Stimulated activated CD4-positive, alpha-beta T cell treated with anti-CD3 and anti-CD28 coated beads, TNF-alpha, amount 100 ng/mL, for 24 hours (primary cell): ENCODE measurements at regions not wholly inside any gene's neighbourhood (a gene's known extent, or its start where the extent isn't known, plus 50 kb on each side); places are given as distances from the start of the nearest gene placed in this dataset.
"Not testable (repeated sequence)": the region's sequence is repeated elsewhere in the genome, so short reads cannot be mapped to it uniquely, and the experiment has no call there.

Experiments
- DNase-seq, 3 experiments: peaks; one replicate each; pipeline ENCODE4 v3.0.0-alpha.2; 2020; ENCODE audit warnings: low read depth in 3 of 3

DNA sequence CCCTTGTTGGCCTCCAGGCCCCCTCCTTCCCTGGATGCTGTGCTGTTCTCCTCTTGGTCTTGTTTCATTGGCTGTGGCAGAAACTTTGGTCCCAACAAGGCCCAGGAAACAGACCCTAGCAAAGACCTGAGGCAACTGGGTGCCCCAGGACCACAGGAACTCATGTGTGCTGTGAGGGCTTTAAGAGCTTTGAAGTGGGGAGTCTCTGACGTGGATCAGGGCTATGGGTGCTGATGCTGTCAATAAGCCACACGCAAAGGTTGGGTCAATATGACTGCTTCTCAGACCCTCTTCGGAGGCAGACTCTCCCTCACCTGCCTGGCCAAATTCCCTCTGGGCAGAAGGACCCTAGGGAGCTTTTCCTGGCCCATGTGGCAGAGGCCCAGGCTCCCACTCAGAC lies 91.5 kb upstream of the MLN start:
- DNase-seq, result no peak

DNA sequence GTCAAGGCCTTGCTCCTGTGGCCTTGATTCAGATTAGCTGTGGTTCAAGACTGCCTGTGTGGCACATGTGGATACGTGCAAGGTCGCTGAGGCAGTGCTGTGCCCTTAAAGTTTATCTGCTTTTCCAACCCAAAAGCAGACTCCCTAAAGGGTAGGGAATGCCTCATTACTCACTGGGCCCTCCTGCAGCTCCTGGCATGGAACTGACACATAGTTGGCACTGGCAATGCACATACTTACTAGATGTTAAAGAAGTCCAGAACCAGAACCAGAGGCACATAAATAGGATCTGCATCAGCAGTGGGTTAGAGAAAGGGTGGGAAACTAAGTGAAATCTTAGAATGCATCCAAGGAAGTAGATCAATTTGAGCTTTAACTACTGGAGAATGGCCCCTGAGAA lies 90.6 kb upstream of the MLN start:
- no peak for DNase-seq

DNA sequence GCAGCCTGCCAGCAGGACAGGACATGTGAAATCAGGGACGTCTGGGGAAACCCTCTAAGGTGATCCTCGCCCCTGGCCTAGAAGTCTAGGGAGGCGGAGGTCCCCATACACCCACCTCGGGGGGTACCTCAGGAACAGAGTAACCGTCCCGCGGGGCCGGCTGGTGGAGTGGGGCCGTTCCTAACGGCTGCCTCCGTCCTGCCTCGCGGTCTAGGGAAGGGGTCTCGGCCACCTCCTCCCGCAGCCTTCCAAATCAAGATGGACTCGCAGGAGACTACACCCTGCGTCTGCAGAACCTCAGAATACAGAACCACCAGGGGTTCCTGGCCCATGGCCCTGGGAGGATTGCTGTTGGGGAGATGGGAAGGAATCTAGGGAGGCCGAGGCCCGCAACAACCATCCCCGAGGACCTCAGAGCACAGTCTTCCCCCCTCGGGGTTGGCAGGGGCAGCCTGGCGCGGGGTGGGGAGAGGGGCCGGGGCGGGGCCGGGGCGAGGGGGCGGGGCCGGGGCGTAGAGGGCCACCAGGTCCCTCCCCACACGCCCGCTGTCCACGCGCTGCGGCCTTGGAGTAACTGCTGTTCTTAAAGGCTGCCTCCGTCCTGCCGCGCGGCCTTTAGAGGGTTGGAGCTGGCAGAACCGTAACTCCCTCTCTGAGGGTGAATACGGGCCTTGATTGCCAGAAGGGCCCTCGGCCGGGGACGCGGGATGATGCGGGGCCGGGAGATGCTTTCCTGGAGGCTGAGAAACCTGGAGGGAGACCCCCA lies 89.0 kb upstream of the MLN start:
- no peak for DNase-seq

DNA sequence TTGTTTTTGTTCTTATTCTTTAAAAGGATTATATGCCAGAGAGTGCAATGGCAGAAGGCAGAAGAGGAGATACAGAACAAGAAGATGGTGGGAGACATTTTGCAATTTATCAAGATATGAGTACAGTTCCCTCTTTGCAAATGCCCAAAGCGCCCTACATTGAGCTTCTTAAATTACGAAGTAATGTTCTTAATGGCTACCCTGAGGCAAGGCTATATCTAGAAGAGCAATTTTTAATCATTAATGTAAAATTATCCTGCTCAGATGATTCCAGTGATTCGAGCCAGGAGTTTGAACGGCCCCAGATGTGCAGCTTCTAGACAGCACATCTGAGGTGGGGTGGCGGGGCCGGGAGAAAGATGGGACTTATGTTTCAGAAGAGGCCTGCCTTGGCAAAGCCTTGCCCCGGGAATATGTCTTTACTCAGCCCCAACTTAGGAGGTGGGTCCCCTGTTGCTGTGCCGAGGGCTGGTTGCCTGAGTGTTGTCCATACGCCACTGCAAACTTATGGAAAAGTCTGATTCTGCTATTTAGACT lies 84.9 kb upstream of the MLN start:
- DNase-seq, result no peak

GRCh38 chr6:33888183-33888582 lies 84.4 kb upstream of the MLN start:
- no peak for DNase-seq

DNA sequence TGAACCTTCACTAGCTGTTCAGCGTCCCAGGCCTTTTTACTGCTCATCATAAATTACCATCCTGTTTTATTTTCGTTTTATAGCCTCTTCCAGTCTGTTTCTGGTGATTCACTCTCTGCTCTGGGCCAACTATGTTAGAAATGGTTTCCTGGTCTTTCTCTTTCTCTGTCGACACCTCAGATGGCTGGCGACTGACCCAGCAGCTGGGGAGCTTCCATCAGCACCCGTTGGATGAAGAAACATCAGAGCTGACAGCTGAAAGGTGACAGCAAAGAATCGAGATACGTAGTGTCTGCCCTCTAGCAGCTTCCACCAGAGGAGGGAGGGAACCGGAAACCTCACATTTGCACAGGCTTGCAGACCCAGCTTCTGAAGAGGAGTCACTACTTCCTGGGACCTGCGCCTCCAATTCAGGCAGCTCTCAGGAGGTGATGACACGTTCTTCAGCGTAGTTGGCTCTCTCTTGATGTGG lies 82.9 kb upstream of the MLN start:
- peak in 1 of 3 experiments; percentile 25 for DNase-seq

DNA sequence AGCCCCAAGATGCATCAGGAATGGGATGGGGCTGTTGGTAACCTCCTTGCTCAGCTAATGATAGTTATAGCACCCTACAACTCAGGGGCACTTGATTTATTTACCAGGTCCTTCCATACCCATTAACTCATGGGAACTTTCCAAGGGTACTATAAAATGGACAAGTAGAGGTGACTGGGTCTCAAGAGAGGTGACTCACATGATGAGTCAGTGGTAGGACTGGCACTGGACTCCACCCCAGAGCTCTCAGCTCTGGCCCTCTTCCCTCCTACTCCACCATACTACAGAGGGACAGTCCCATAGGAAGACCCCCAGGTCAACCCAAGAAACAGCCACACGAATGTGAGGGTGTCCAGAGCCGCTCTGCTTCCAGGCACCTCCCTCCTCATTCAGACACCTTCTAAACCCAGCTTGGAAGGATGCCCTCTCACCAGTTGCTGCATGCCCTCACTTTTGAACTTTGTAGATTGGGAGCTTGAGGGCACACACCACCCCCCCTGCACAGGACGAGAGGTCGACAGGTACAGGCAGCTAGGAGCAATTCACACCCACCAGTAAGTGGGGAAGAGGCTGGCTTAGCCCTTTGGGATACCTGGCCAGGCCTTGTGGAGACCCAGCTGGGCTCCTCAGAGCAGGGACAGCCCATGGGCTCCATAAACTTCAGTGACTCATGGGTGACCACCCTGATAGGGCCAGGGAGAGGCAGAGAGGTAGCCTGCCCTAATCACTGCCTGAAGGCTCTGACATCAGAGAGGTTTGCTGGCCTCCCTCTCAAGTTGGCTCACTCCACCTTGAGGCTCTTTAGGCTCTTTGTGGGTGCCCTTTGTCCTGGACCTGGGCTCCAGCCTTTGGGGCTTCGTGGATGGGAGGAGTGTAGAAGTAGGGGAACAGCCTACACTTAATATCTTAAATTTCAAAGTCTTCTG lies 81.6 kb upstream of the MLN start:
- no peak for DNase-seq

DNA sequence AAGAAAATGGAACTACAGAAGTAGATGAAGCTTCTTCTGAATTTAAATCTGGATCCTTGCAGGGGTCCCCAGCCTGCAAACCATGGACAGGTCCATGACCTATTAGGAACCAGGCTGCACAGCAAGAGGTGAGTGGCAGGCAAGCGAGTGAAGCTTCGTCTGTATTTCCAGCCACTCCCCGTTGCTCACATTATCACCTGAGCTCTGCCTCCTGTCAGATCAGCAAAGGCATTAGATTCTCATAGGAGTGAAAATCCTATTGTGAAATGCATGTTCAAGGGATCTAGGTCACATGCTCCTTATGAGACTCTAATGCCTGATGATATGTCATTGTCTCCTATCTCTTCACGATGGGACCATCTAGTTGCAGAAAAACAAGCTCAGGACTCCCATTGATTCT lies 79.8 kb upstream of the MLN start:
- DNase-seq, result not testable (repeated sequence)

DNA sequence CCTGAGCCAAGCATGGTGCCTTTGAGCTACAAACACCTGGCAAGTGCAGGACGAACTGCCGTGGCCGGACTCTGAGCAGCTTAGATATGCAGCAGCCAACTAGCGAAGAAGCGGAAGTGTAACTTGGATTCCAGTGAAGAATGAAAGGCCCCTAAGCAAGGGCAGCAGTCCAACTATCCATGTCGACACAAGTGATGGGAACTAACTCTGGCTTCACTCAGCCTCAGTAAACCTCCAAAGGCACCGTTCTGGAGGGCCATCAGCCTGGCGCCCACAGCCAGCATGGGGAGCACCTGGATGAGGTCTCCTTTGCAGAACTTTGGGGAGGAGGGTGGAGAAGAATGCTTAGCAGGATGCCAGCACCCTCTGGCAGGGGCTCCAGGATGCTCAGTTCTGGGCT lies 78.4 kb upstream of the MLN start:
- no peak for DNase-seq

- no peak for DNase-seq
These were observed 77.0 kb upstream of the MLN start for GRCh38 chr6:33880766-33881165.

DNA sequence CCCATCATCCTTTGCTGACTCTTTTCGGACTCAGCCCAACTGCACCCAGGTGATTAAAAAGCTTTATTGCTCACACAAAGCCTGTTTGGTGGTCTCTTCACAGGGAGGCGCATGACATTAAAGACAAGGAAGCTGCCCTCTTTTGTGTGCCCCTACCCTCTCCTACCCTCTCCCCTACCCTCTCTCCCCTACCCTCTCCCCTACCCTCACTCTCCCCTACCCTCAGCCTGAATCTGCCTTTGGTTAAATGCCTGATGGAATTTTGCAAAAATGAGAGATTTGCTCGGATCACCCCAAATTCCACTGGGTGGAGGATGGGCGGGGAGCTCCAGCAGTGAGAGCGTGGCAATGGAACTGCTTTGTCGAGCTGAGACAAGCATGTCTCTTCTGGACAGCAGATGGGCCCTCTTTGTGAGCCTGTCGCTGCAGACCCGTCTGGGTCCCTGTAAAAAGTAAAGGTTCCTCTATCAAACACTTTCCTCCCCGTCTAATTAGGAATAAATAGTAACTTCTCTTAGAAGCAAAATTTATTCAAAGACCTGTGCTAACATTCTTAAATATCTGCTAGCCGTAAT lies 76.4 kb upstream of the MLN start:
- DNase-seq, result no peak

- DNase-seq, result no peak
These were observed 74.8 kb upstream of the MLN start for GRCh38 chr6:33878562-33878961.

- no peak for DNase-seq
These were observed 74.3 kb upstream of the MLN start for GRCh38 chr6:33877982-33878535.

- DNase-seq, result no peak
These were observed 71.9 kb upstream of the MLN start for GRCh38 chr6:33875696-33876095.

DNA sequence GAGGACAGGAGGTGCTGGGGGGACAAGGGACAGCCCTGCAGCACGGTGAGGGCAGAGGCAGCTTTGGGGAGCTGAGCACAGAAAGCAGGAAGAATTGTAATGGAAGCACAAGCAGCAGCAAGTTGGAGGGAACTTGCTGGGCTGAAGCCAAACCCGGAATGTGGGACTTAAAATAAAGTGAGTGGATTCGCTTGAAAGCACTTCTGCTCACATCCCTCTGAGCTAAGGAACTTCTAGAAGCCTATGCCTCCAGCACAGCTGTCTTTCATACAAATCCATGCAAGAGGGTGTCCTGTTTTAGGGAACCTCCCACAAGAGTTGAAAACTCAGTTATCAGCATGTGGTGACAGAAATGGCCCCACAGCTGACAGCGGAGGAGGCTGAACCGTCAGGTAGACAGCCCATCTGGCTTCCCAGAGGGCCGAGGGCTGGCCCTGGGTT lies 71.4 kb upstream of the MLN start:
- no peak for DNase-seq

DNA sequence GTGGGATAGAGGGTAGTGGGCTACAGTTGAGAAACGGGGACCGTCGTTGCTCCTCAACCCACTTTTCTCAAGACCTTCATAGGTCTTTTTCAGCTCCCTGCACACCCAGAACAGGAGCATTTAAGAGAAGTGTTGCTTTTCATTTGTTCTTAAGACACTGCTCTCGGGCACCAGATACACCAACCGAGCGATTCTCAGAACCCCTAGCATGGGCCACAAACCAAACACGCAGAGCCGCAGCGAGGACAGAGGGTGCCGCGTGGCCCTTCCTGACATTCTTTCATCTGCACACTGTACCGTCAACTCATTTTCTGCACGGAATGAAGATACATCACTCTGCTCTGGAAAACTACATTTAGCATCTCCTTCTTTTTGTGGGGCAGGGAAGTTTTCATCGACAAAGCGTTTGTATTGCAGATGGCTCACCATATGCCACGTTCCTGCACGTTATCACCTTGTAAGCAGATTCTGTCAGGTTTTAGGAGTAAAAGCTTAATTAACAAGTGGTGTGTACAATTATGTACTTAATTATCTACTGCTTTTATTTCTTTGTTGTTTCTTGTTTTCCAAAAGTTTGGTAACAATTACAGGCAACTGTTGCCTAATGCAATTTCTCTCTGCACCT lies 70.4 kb upstream of the MLN start:
- DNase-seq, result no peak

- DNase-seq, result no peak
These were observed 69.0 kb upstream of the MLN start for GRCh38 chr6:33872761-33873160.

DNA sequence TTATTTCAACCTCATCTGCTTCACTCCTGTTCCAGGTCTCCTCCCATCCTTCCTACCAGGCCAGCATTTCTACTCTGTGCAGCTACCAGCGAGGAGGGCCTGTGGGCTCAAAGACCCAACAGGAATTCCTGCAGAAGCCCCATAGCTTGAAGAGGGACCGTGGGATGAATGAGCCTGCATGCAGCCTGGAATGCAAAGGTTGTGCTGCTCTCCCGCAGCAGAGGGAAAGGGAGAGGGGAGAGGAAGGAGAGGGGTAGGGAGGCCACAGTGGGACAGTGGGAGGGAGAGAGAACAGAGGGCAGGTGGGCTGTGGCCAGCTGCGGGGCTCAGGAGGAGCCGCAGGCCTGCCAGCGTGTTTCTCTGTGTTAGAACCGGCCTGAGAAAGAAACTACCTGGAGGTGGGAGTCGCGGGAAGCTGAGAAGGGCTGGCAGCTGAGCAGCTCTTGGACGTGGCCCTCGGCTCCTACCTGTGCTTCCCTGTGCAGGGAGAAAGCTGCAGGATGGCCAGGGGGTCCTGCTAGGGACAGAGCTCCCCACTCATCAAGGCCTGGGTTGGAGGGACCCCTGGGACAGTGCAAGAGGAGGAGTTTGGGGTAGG lies 66.1 kb upstream of the MLN start:
- no peak for DNase-seq

DNA sequence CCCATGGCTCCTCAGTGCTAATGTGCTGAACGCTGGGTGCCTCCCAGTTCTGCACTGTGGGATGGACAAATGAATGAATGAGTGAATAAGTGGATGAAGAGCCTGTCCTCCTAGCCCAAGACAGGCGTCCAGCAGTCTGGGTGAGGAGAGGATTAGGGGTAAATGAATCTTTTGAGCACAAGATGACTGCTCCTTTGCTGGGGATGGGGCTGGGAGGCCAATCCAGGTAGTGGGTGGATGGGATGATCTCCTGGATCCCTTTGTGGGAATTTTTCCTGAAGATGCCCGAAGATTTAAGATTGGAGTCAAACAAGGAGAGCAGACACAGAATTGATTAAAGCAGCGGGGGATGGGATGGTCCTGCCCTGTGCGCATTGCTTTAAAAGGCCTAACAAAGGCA lies 65.3 kb upstream of the MLN start:
- DNase-seq, result no peak

DNA sequence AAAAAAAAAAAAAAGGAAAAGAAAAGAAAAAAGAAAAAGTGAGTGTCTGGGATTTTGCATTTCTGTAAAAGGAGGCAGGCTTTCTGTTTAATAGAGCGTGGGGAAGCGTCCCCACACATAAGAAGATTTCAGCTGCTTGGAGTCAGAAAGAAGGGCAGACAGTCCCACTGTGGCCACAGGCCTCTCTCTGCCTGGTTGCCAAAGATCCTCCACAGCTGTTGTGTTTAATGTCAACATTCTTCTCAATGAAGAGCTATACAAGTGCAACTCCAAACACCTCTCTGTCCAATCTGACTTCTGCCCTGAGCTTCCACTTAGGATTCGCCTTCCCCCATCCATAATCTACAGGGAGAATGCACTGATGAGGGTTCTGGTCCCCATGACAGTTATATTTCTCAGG lies 64.3 kb upstream of the MLN start:
- DNase-seq, result no peak

DNA sequence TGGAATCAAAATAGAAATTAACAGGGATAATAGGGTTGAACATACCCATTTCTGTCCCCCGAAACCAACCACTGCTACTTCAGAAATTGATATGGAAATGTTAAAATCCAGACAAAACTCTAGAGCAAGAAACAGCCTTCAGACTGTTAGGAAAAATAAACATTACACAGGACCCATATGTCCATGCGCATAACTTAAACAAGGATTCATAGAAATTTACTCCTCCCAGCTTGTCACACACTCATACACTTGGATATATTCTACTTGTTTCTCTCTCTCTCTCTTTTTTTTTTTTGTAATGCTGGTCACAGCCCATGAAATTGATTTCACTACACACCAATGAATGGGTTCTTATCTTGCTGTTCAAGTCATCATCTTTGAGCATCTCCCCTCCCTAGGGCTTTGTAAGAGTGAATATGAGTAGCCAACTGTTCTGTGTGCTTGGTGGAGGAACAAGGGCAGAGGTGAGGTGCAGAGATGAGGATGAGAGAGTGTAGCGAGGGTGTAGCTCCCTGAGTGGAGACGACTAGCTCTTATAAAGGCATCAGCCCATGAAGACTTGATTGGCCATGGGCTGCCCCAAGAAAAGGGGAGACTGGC lies 61.8 kb upstream of the MLN start:
- no peak for DNase-seq
